Fibroblast of lung (primary cell): ENCODE measurements at regions not wholly inside any gene's neighbourhood (a gene's known extent, or its start where the extent isn't known, plus 50 kb on each side); places are given as distances from the start of the nearest gene placed in this dataset.

Source experiments
- EZH2 ChIP-seq: IDR thresholded peaks from 2 replicates; pipeline ENCODE4 v1.5.1; 2012; ENCODE audit warnings: low read length, control low read depth, mild to moderate bottlenecking; ENCODE audit errors: missing control alignments
- TF ChIP-seq, protein P1 (sequence below), 2 donors: IDR thresholded peaks in 1 of 2; conservative IDR thresholded peaks in 1 of 2; 1 replicate in 1 of 2; 2 replicates in 1 of 2; pipeline ENCODE4 v1.5.1; 2011 to 2012; ENCODE audit warnings: low read length in 2 of 2, control low read depth in 1 of 2, inconsistent platforms in 1 of 2, low read depth in 1 of 2, mild to moderate bottlenecking in 1 of 2

GRCh38 chr10:130458509-130458908, 322.3 kb downstream of the GLRX3 start:
- TF ChIP-seq, protein P1, sequence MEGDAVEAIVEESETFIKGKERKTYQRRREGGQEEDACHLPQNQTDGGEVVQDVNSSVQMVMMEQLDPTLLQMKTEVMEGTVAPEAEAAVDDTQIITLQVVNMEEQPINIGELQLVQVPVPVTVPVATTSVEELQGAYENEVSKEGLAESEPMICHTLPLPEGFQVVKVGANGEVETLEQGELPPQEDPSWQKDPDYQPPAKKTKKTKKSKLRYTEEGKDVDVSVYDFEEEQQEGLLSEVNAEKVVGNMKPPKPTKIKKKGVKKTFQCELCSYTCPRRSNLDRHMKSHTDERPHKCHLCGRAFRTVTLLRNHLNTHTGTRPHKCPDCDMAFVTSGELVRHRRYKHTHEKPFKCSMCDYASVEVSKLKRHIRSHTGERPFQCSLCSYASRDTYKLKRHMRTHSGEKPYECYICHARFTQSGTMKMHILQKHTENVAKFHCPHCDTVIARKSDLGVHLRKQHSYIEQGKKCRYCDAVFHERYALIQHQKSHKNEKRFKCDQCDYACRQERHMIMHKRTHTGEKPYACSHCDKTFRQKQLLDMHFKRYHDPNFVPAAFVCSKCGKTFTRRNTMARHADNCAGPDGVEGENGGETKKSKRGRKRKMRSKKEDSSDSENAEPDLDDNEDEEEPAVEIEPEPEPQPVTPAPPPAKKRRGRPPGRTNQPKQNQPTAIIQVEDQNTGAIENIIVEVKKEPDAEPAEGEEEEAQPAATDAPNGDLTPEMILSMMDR (conservative IDR thresholded peaks at IDR 0.05 in 1 of 2, IDR thresholded peaks at IDR 0.05 in 1 of 2; ENCODE audit: low read depth in 1 of 2, low read length in 2 of 2) = no peak
- no peak for TF ChIP-seq EZH2
